ENCODE measurements at regions not wholly inside any gene's neighbourhood (a gene's known extent, or its start where the extent isn't known, plus 50 kb on each side); places are given as distances from the start of the nearest gene placed in this dataset.

- FAIRE-seq (no peak), DNase-seq (ENCODE audit: insufficient read length, low spot score) (no peak)
- no peak for TF ChIP-seq POLR2A (IDR thresholded peaks at IDR 0.05; ENCODE audit: low read depth, low read length)
Measured at GRCh38 chr4:164413743-164414142, 340.2 kb upstream of the SMIM31 start.

- TF ChIP-seq POLR2A (IDR thresholded peaks at IDR 0.05; ENCODE audit: low read depth, low read length) = no peak
- FAIRE-seq = no peak
- no peak for DNase-seq (ENCODE audit: insufficient read length, low spot score)
Measured at GRCh38 chr4:164423819-164424218, 330.1 kb upstream of the SMIM31 start.

GRCh38 chr4:164424846-164425245 is 329.1 kb upstream of the SMIM31 start:
- DNase-seq (ENCODE audit: insufficient read length, low spot score) (no peak), FAIRE-seq (no peak)
- no peak for TF ChIP-seq POLR2A (IDR thresholded peaks at IDR 0.05; ENCODE audit: low read depth, low read length)

GRCh38 chr4:164428561-164428960 is 325.4 kb upstream of the SMIM31 start:
- FAIRE-seq (no peak), DNase-seq (ENCODE audit: insufficient read length, low spot score) (no peak)
- TF ChIP-seq POLR2A (IDR thresholded peaks at IDR 0.05; ENCODE audit: low read depth, low read length) = no peak

- FAIRE-seq = no peak
- no peak for TF ChIP-seq POLR2A (IDR thresholded peaks at IDR 0.05; ENCODE audit: low read depth, low read length)
- DNase-seq (ENCODE audit: insufficient read length, low spot score) = no peak
Measured at GRCh38 chr4:164438321-164438720, 315.6 kb upstream of the SMIM31 start.

- FAIRE-seq (no peak), DNase-seq (ENCODE audit: insufficient read length, low spot score) (no peak)
- no peak for TF ChIP-seq POLR2A (IDR thresholded peaks at IDR 0.05; ENCODE audit: low read depth, low read length)
Measured at GRCh38 chr4:164439037-164439436, 314.9 kb upstream of the SMIM31 start.

GRCh38 chr4:164440199-164440598 is 313.7 kb upstream of the SMIM31 start:
- TF ChIP-seq POLR2A (IDR thresholded peaks at IDR 0.05; ENCODE audit: low read depth, low read length) = no peak
- FAIRE-seq (peak; percentile 94), DNase-seq (ENCODE audit: insufficient read length, low spot score) (no peak)

GRCh38 chr4:164441109-164441508 is 312.8 kb upstream of the SMIM31 start:
- no peak for FAIRE-seq
- DNase-seq (ENCODE audit: insufficient read length, low spot score) = no peak
- no peak for TF ChIP-seq POLR2A (IDR thresholded peaks at IDR 0.05; ENCODE audit: low read depth, low read length)

GRCh38 chr4:164442180-164442579 is 311.8 kb upstream of the SMIM31 start:
- no peak for TF ChIP-seq POLR2A (IDR thresholded peaks at IDR 0.05; ENCODE audit: low read depth, low read length)
- DNase-seq (ENCODE audit: insufficient read length, low spot score) (no peak), FAIRE-seq (no peak)

GRCh38 chr4:164446516-164446915 is 307.4 kb upstream of the SMIM31 start:
- FAIRE-seq = peak; percentile 74
- TF ChIP-seq POLR2A (IDR thresholded peaks at IDR 0.05; ENCODE audit: low read depth, low read length) = no peak

GRCh38 chr4:164461901-164462300 is 292.0 kb upstream of the SMIM31 start:
- FAIRE-seq = no peak
- TF ChIP-seq POLR2A (IDR thresholded peaks at IDR 0.05; ENCODE audit: low read depth, low read length) = no peak
- no peak for DNase-seq (ENCODE audit: insufficient read length, low spot score)

More at GRCh38 chr4:164446516-164446915, 307.4 kb upstream of the SMIM31 start:
- DNase-seq (ENCODE audit: insufficient read length, low spot score) = peak; percentile 10

- FAIRE-seq = no peak
- no peak for TF ChIP-seq POLR2A (IDR thresholded peaks at IDR 0.05; ENCODE audit: low read depth, low read length)
- DNase-seq (ENCODE audit: insufficient read length, low spot score) = no peak
Measured at GRCh38 chr4:164462471-164462870, 291.5 kb upstream of the SMIM31 start.

GRCh38 chr4:164464313-164464712 is 289.6 kb upstream of the SMIM31 start:
- FAIRE-seq (no peak), DNase-seq (ENCODE audit: insufficient read length, low spot score) (no peak)
- no peak for TF ChIP-seq POLR2A (IDR thresholded peaks at IDR 0.05; ENCODE audit: low read depth, low read length)

GRCh38 chr4:164467493-164467892 is 286.4 kb upstream of the SMIM31 start:
- no peak for DNase-seq (ENCODE audit: insufficient read length, low spot score)
- FAIRE-seq = no peak
- TF ChIP-seq POLR2A (IDR thresholded peaks at IDR 0.05; ENCODE audit: low read depth, low read length) = no peak

GRCh38 chr4:164481306-164482091 is 272.4 kb upstream of the SMIM31 start:
- DNase-seq (ENCODE audit: insufficient read length, low spot score) (no peak), FAIRE-seq (no peak)
- no peak for TF ChIP-seq POLR2A (IDR thresholded peaks at IDR 0.05; ENCODE audit: low read depth, low read length)

Measured in H54 (cell line).